Bronchial epithelial cell (primary cell): ENCODE measurements at regions not wholly inside any gene's neighbourhood (a gene's known extent, or its start where the extent isn't known, plus 50 kb on each side); places are given as distances from the start of the nearest gene placed in this dataset.
A peak's percentile ranks its signal among the peaks of the same experiment; 100 is the strongest.

Experiments used
- DNase-seq: peaks from one replicate; pipeline ENCODE4 v3.0.0-alpha.2; 2010; ENCODE audit warnings: low read depth
- FAIRE-seq: peaks from 2 replicates; lab custom pipeline; 2011; peaks lifted over from hg19 to GRCh38; lab: Jason Lieb, UNC
- H3K27me3 ChIP-seq: 2 replicates; pipeline ENCODE4 v1.5.1; 2011; ENCODE audit warnings: low read length; ENCODE audit not compliant: control insufficient read depth, insufficient read depth
- H3K36me3 ChIP-seq: 2 replicates; pipeline ENCODE4 v1.5.1; 2011; ENCODE audit warnings: low read length; ENCODE audit not compliant: control insufficient read depth, insufficient read depth
- H3K4me3 ChIP-seq: 2 replicates; pipeline ENCODE4 v1.5.1; 2011; ENCODE audit warnings: mild to moderate bottlenecking, low read depth, low read length, control low read depth
- CTCF ChIP-seq: IDR thresholded peaks from 2 replicates; pipeline ENCODE4 v1.5.1; 2011; ENCODE audit warnings: mild to moderate bottlenecking, moderate library complexity, low read length, control low read depth, inconsistent platforms; ENCODE audit not compliant: insufficient read depth, severe bottlenecking

- Histone ChIP-seq H3K27me3 (no peaks in the 10 kb centered on the region), H3K36me3 (no peaks in the 10 kb centered on the region), H3K4me3 (no peak overlapping the region)
- no peak for TF ChIP-seq CTCF
- FAIRE-seq = no peak
- DNase-seq = no peak
Observed at GRCh38 chr2:219976871-219977270, 349.4 kb downstream of the SLC4A3 start.

- DNase-seq = no peak
- no peak for FAIRE-seq
- no peak for TF ChIP-seq CTCF
Observed at GRCh38 chr2:219980638-219981037, 353.2 kb downstream of the SLC4A3 start.

GRCh38 chr2:219983836-219984235 lies 356.4 kb downstream of the SLC4A3 start:
- FAIRE-seq = no peak
- TF ChIP-seq CTCF = no peak
- DNase-seq = no peak
- Histone ChIP-seq H3K27me3 (no peaks in the 10 kb centered on the region), H3K4me3 (no peak overlapping the region), H3K36me3 (no peaks in the 10 kb centered on the region)

More at GRCh38 chr2:219980638-219981037, 353.2 kb downstream of the SLC4A3 start:
- Histone ChIP-seq H3K36me3 (no peaks in the 10 kb centered on the region), H3K4me3 (no peak overlapping the region), H3K27me3 (no peaks in the 10 kb centered on the region)

- DNase-seq (no peak), FAIRE-seq (no peak)
- H3K36me3 ChIP-seq = no peaks in the 10 kb centered on the region
- H3K27me3 ChIP-seq = no peaks in the 10 kb centered on the region
- no peak overlapping the region for H3K4me3 ChIP-seq
- TF ChIP-seq CTCF = no peak
Observed at GRCh38 chr2:219985017-219985416, 357.6 kb downstream of the SLC4A3 start.

GRCh38 chr2:219987830-219988229 lies 360.4 kb downstream of the SLC4A3 start:
- FAIRE-seq (peak; percentile 97), DNase-seq (peak; percentile 99)
- Histone ChIP-seq H3K36me3 (no peaks in the 10 kb centered on the region), H3K4me3 (no peak overlapping the region), H3K27me3 (no peaks in the 10 kb centered on the region)
- no peak for TF ChIP-seq CTCF

GRCh38 chr2:219989744-219990143 lies 362.3 kb downstream of the SLC4A3 start:
- FAIRE-seq (no peak), DNase-seq (no peak)
- no peak for TF ChIP-seq CTCF
- H3K27me3 ChIP-seq = no peaks in the 10 kb centered on the region
- H3K36me3 ChIP-seq = no peaks in the 10 kb centered on the region
- no peak overlapping the region for H3K4me3 ChIP-seq
